Inferior parietal cortex (tissue), 1 donor: ENCODE measurements at regions not wholly inside any gene's neighbourhood (a gene's known extent, or its start where the extent isn't known, plus 50 kb on each side); places are given as distances from the start of the nearest gene placed in this dataset.

Experiments used
- DNase-seq: peaks from one replicate; pipeline ENCODE4 v3.0.0-alpha.2; 2016; ENCODE audit errors: extremely low spot score

DNA sequence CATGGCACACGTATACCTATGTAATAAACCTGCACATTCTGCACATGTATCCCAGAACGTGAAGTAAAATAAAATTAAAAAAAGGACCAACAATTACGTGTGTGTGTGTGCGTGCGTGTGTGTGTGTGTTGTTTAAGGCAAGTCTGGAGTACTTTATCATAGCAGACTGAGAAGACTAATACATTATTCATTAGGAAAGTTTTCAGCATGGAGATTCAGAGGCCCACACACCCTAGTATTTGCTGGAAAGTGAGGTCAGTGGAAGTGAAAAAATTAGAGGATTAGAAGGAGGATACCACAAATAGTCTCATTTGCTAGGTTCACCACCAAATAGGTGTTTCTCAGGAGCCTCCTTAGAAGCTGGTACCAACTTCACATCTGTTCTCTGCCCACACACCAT, 457.1 kb upstream of the CPEB2 start:
- no peak for DNase-seq

DNA sequence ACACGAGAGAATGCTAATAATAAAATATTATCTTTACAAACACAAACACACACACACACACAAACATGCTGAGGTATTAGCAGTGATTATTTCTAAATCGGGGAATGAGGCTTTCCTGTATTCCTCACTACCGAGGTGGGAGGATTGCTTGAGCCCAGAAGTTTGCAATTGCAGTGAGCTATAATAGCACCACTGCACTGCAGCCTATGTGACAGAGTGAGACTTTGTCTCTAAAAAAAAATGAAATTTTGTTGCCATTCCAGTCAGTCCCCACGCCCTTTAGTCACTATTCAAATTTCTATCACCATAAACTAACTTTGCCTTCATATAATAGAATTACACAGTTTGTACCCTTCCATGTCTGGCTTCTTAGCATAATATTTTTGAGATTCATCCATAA, 456.5 kb upstream of the CPEB2 start:
- DNase-seq: no peak

DNA sequence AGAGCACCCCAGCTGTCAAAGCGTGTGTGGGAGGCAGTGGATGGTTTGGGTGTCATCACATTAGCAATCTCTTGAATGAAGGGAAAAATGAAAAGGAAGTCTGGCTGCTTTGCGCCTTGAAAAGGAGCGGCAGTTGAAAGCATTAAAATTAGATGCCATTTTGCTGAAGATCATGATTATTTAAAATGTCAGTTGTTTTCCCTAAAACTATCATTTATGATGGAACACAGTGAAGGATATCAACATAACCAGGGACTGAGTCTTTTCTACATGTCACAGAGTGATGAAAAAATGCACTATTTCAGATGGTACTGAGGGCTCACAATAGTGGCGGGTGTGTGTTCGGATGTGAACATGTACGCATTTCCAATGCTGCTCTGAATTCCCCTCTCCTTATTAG, 450.2 kb upstream of the CPEB2 start:
- DNase-seq: no peak

DNA sequence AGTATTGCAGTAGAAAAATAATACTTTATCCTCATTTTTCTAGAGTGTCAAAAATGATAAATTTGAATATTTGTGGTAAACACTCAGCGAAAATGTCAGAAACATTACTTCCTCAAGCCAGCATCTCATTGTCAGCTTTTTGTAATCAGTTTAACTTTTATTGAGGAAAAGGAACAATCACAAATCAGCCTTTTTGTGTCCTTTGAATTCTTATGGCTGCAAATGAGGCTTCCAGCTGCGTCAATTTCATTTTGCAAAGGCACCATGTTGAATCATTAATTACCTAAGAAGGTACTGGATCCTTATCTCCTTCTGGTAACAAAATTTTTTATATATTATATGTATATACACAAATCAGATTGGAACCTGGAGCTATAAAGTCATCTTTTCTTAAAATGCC, 442.6 kb upstream of the CPEB2 start:
- no peak for DNase-seq

DNA sequence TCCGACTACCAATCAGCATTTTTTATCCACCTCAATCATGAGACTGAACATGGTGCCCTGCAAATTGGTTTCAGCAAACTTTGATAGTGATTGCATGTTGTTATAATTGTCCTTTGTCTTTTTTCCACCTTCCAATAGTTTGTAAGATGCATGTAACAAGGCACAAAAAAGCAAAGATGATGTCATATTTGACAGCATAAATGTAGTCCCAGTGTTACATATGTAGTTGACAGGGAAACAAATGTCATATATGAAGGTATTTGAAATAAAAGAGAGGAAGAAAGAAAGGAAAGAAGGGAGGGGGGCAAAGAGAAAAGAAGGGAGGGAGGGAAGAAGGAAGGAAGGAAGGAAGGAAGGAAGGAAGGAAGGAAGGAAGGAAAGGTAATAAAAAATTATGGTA, 441.7 kb upstream of the CPEB2 start:
- no peak for DNase-seq

DNA sequence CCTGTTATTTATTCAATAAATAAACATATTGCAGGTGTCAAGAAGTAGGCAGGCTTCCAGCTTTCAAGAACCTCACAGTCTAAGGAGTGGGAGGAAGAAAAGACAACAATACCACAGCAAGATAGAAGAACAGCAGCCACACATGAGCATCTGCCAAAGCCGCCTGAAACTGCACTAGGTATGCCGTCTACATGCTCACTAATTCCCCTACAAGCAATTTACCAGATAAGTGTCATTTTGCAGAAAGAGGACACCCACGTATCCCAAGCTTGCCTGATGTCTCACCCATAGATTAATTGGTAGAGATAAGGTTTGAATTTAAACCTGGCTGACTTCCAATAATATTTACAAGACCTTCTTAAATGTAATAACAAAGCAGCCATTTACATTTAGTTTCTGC, 439.4 kb upstream of the CPEB2 start:
- DNase-seq: no peak

DNA sequence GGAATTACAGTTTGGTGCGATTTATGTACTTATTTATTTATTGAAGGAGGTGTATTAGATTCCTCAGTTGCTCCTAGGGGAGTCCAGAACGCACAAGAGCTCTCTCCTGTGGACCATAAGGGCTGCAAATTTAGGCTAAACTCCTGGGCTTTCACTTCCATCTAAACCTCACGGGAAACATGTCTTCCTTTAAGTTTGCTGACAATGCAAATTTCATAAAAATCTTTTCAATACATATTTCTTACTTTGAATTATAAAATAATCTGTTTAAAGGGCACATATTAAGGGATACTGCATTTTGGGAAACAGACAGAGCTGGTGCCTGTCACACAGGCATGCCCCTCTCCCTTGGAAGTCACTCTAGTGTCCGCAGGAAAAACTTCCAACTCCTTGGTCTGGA, 438.0 kb upstream of the CPEB2 start:
- DNase-seq: no peak

DNA sequence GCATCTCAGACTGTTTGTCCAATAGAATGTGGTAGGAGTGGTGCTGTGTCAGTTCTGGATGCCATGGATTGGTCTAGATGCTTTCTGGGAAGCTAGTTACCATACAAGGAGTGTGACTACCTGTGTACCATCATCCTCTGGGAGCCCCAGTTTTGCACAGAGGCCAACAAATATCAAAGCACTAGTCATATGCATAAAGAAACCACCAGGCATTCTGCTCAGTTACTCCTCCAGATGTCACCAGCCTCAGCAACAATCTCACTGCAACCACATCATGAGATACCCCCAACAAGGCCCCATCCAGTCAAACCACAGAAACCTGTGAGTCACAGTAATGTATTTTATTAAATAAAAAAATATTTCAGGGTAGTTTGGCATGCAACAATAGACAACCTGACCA, 435.8 kb upstream of the CPEB2 start:
- no peak for DNase-seq

DNA sequence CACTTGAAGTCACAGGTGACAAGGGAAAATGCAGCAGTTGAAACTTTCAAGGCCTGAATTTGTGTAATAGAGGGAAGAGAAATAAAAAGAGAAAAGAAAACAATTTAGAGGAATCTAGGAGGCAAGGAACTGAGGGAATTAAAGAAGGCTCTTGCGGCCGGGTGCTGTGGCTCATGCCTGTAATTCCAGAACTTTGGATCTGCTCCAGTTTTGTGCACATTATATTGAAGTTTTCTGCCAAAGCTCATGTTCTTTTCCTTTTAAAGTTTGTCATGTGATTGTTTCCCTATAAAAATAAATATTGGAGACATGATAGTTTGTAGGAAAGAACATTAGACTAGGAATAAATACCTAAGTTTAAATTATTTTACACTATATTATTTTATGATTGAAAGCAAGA, 433.9 kb upstream of the CPEB2 start:
- no peak for DNase-seq

DNA sequence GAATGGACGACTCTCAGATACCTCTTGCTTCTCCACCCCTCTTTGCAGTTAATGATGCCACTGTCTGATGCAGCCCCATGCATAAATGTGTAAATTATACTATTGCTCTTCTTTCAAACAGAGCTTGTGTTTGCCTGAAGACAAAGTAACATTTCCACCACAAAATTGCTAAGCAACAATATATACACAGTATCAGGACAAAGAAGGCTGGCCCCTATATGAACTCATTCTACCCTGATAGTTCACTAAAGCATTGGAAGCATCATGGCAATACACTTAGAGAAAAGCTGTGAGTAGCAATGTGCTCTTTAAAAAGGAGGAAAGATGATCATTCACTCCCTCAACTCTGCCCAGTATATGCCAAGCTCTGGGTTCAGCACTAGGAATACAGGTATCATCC, 427.0 kb upstream of the CPEB2 start:
- DNase-seq: no peak

DNA sequence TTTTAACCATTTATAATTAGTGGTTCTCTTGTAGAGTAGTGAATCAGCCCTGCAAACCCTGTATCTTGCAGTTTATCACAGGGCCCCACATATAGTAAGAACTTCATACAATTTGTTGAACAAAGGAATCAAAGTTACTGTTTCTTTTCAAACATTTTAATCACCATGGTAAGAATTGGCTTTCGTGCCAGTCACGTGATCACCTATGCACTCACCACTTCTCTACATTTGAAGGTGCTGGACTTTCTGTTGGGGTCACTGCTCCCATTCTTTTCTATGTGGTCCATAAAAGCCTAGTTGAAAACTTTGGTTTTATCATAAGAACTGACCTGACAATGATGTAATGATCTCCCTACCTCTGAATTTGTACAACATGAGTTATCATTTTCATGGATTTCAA, 426.4 kb upstream of the CPEB2 start:
- no peak for DNase-seq

DNA sequence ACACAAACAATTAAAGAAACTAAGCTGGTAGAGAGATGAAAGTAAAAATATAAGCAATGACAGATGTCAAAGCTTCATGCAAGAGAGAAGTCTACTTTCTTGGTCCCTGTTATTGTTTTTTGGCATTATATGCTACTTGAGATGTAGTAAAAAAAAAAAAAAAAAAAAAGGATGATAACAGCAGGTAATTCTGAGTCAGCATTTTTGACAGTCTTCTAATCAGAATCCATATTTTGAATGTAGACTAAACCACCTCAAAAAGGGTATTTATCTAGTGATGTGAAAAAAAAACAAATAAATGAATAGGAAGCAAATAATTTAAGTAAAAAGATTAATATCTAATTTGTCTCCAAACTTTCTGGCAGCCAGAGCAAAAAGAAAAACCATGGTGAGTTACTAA, 422.2 kb upstream of the CPEB2 start:
- no peak for DNase-seq

DNA sequence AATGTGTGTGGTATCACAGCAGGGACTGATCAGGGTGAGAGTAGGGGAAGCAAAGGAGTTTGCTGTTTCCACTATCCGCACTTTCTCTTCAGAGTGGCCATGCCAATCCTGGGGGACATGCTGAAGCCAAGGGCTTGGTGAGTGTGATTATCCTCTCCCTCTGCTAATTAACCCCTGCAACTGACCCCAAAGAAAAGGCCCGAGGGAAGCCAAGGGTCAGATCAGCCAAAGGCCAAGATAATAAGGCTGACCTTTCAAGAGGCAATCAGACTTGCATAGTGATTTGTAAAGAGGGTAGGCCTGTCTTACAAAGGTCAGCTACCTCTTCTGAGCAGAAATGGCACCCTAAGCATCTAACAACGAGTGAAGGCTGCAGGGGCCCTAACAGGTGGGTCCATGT, 420.5 kb upstream of the CPEB2 start:
- no peak for DNase-seq

DNA sequence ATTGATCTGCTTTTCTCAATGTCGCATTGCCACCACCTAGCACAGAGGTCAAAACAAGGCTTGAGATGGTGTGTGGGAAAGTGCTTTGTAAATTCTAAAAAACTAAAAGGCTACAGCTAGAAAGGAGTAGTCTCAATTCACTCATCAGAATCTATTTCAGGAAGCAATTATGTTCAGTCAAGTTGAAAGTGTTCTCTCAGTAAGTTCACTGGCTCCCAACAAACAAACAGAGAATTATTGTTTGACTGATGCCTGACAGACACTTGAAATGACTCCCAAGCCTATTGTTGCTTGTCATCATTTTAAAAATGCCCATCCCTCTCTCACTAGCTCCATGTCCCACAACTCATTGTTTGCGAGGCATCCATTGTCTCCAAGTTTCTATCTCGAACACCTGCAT, 419.6 kb upstream of the CPEB2 start:
- peak; percentile 2 for DNase-seq

DNA sequence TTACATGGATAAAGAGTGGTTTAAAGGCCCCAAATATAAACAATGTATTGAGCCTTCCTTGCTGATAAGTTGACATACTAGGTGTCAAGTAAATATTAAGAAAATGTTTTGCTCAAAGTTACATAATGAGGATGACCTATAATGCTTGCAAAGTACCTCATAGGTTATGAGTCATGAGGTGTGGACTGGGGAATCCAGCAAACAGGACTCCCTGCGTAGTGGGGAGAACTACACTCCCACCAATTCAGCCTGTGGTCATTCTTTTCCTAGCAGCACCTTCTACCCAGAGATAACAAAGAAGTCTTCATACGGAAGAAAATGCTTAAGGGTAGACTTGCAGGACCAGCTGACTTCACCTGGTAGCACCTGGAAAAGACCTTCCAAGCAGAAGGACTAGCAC, 418.9 kb upstream of the CPEB2 start:
- DNase-seq: no peak

DNA sequence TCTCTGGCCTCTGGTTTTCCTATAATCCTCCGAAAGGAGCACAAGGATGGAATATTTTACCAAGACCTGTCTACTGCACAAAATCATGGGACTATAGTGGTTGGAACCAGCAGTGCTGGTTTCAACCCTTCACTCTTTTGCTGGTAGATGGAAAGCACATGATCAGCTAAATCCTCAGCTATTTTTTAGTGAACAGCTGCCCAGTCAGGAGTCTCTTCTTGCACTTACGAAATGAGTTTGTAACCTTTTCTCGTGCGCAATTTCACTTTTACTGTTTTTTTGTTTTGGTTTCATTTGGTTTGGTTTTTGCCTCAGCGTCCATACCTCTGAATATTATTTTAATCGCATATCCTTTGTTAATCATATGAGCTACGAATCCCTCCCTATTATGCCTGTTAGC, 418.5 kb upstream of the CPEB2 start:
- DNase-seq: no peak

DNA sequence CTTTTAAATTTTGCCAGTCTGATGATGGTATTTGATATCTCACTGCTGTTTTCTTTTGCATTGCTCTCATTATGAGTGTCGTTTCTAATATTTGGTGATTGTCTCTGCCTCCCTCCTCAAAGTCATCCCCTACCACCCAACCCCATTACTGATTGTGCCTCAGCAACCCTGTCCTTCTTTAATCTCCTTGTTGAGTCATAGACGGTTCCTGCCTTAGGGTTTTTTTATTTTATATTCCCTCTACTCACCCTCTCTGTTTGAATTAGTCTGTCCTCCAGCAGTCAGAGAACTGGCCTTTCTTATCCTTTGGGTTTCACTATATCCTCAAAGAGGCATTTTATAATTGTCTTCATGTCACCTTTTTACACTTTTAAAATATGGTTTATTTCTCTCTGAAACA, 409.3 kb upstream of the CPEB2 start:
- DNase-seq: no peak

DNA sequence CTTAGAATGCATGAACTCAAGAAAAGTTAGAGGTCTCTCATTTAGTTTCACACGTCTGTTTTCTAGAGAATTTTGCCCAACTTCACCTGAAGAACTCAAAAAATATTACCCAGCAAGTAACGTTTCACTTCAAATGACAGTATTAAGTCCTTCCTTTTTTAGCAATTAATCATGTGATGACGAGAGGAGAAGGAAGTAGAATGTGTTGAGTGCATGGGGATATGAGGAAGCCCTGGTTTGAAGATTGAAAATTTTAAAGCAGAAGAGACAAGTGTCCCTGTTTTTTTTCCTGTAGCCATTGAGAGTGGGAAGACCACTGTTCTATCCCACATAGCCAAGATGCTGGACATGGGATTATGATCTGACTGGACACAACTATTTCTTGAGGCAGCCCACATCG, 406.3 kb upstream of the CPEB2 start:
- no peak for DNase-seq

DNA sequence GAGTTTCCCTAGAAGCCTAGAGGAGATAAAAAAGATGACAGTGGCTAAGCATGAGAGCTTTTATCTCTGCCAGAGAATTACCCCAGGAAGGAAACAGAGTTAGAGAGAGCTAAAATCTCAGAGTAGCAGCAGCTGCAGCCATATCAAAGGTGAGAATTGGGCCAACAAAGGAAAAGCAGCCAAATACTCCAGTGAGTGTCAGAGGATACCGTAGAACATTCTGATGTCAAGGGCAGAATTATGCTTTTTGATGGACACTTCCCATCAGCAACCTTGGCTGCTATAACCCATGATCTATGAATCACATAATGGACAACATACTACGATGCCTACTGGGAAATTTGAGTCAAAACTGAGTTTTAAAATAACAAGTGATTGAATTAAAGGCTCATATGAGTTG, 405.8 kb upstream of the CPEB2 start:
- no peak for DNase-seq

DNA sequence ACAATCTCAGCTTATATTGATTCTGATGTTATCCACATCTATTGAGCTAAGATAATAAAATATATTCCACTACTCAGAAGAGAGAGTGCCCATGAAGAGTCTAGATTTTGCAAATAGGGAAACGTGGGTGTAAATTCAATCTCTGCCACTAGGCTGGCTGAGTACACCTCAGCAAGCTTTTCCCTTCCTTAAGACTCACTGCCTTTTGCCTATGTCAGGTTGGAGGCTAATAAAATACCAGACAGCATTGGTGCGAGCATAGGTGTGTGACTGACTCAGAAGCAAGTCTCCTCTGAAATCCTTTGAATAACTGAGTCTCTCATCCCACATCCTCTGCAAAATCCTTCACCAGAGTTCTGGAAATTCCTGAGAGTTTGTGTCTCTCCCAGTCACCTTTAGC, 405.4 kb upstream of the CPEB2 start:
- DNase-seq: no peak

DNA sequence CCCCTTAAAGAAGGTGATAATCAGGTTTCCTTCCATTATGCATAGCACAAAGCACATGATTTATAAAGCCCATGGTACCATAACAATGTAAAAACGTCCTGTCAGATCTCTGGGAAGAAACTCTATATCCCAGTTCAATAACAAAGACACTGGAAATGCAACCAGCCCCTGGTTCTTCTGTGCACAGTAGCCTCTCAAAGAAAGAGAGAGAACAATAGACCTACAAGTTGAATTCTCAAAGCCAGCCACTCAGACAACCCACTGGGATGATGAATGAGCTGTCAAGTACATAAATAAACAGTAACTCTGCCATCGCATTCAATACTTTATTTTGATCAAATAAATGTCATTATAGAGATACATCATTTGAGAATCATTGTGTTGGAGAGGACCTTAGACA, 400.1 kb upstream of the CPEB2 start:
- no peak for DNase-seq

DNA sequence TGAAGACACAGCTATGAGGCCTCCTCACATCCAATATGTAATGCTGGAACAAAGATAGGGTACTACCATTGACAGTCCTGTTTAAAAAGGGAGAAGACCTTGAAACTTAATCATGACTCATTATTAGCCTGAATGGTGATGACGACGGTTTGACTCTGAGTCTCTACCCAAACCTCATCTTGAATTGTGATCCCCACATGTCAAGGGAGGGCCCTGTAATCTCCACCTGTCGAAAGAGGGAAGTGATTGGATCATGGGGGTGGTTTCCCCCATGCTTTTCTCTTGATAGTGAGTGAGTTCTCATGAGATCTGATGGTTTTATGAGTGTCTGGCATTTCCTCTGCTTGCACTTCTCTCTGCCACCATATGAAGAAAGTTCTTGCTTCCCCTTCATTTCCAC, 395.3 kb upstream of the CPEB2 start:
- DNase-seq: no peak

DNA sequence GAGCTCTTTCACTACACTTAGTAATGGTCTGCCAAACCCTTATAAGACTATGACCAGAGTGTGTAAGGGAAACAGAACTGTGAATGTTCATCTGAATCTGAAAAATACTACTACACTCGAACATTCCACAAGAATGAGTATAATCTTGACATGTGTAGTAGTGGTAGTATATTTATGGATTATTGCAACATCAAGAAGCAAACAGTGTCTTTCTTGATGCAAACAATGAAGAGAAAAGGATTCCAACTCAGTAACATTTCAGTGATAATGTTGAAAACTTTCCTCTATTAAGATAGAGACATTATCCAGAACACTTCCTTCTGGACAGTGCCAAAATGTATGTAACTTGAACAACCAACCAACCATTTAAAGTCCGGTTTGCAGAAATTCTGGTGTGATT, 394.7 kb upstream of the CPEB2 start:
- no peak for DNase-seq

DNA sequence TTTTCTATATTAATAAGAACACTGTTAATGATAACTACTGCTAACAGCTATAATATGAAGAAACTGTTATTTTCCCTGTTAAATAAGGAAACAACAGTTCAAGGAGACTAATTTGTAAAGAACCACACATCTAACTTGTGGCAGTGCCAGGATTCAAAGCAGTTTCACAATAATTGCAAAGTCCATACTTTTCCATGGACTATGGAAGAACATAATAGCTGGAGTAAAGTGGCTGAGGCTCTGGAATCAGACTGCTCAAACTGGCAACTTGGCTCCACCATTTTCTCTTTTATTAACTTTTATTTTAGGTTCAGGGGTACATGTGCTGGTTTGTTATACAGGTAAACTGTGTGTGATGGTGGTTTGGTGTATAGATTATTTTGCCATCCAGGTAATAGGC, 393.7 kb upstream of the CPEB2 start:
- no peak for DNase-seq

DNA sequence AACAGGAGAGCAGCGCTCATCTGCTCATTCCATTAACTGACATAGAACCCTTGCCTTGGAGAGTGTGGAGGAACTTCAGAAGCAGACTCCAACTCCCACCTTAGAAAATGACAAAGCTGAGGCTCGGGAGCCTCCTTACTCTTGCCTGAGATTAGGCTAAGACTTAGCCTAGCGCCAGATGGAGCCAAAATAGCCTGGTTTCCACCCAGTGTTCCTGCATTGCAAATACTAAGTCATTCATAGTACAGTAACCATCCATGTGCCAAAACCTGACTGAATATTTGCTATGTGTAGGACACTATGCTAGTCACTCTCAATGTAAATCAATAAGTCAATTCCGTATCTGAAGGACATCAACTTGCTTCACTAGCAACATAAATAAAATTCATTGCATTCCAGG, 387.4 kb upstream of the CPEB2 start:
- DNase-seq: no peak
